Fibroblast of lung (primary cell): ENCODE measurements at regions not wholly inside any gene's neighbourhood (a gene's known extent, or its start where the extent isn't known, plus 50 kb on each side); places are given as distances from the start of the nearest gene placed in this dataset.
A peak's percentile ranks its signal among the peaks of the same experiment; 100 is the strongest.

Experiments used
- DNase-seq, 2 donors: peaks; one replicate each; pipeline versions ENCODE4 v3.0.0 to v3.0.0-alpha.2; 2010; ENCODE audit warnings: low read depth in 2 of 2
- H2AFZ ChIP-seq: 2 replicates; pipeline ENCODE4 v1.5.1; 2012; ENCODE audit warnings: low read length, control low read depth, inconsistent platforms
- H3K27ac ChIP-seq: 2 replicates; pipeline ENCODE4 v1.5.1; 2011; ENCODE audit warnings: low read length, control low read depth; ENCODE audit not compliant: insufficient read depth
- H3K27me3 ChIP-seq: 2 replicates; pipeline ENCODE4 v1.5.1; 2011; ENCODE audit warnings: mild to moderate bottlenecking, low read length; ENCODE audit not compliant: control insufficient read depth, insufficient read depth
- H3K36me3 ChIP-seq: 2 replicates; pipeline ENCODE4 v1.5.1; 2011; ENCODE audit warnings: low read length; ENCODE audit not compliant: control insufficient read depth, insufficient read depth
- H3K4me1 ChIP-seq: 2 replicates; pipeline ENCODE4 v1.5.1; 2011; ENCODE audit warnings: low read length; ENCODE audit not compliant: control insufficient read depth, insufficient read depth; ENCODE audit errors: extremely low read depth
- H3K4me2 ChIP-seq: 2 replicates; pipeline ENCODE4 v1.5.1; 2011; ENCODE audit warnings: low read length, control low read depth; ENCODE audit not compliant: insufficient read depth; ENCODE audit errors: extremely low read depth
- H3K4me3 ChIP-seq, 4 experiments: fragments of 200-600 bp in 1 of 4; sonication (generic) in 1 of 4; replicated peaks in 1 of 4; 2 replicates each; pipeline ENCODE4 v1.5.1; 2011 to 2016; ENCODE audit warnings: low read length in 4 of 4, low read depth in 3 of 4, mild to moderate bottlenecking in 3 of 4, control low read depth in 2 of 4, inconsistent platforms in 1 of 4, mixed read lengths in 1 of 4; ENCODE audit not compliant: insufficient read depth in 1 of 4; ENCODE audit errors: control extremely low read depth in 1 of 4
- H3K79me2 ChIP-seq: 2 replicates; pipeline ENCODE4 v1.5.1; 2012; ENCODE audit warnings: mild to moderate bottlenecking, low read length, inconsistent platforms; ENCODE audit not compliant: control insufficient read depth, insufficient read depth
- H3K9ac ChIP-seq: 2 replicates; pipeline ENCODE4 v1.5.1; 2011; ENCODE audit warnings: mild to moderate bottlenecking, low read length, control low read depth; ENCODE audit not compliant: insufficient read depth
- H3K9me3 ChIP-seq: 2 replicates; pipeline ENCODE4 v1.5.1; 2012; ENCODE audit warnings: low read depth, low read length; ENCODE audit not compliant: control insufficient read depth, insufficient read depth
- H4K20me1 ChIP-seq: 2 replicates; pipeline ENCODE4 v1.5.1; 2011; ENCODE audit warnings: low read length; ENCODE audit not compliant: control insufficient read depth, insufficient read depth; ENCODE audit errors: extremely low read depth
- CTCF ChIP-seq, 2 donors: IDR thresholded peaks in 1 of 2; conservative IDR thresholded peaks in 1 of 2; 1 replicate in 1 of 2; 2 replicates in 1 of 2; pipeline ENCODE4 v1.5.1; 2011 to 2012; ENCODE audit warnings: low read length in 2 of 2, control low read depth in 1 of 2, inconsistent platforms in 1 of 2, low read depth in 1 of 2, mild to moderate bottlenecking in 1 of 2
- EZH2 ChIP-seq: IDR thresholded peaks from 2 replicates; pipeline ENCODE4 v1.5.1; 2012; ENCODE audit warnings: low read length, control low read depth, mild to moderate bottlenecking; ENCODE audit errors: missing control alignments

GRCh38 chr20:11376998-11377397 lies 540.7 kb upstream of the BTBD3 start:
- no peak overlapping the region for H3K4me3 ChIP-seq
- peak; percentile 19 to 99 for DNase-seq
- H4K20me1 ChIP-seq: no peaks in the 10 kb centered on the region
- no peaks in the 10 kb centered on the region for H3K27me3 ChIP-seq
- no peak overlapping the region for H3K9ac ChIP-seq
- TF ChIP-seq CTCF (conservative IDR thresholded peaks at IDR 0.05 in 1 of 2, IDR thresholded peaks at IDR 0.05 in 1 of 2; ENCODE audit: low read depth in 1 of 2, low read length in 2 of 2) (no peak), EZH2 (no peak)
- no peaks in the 10 kb centered on the region for H3K4me1 ChIP-seq
- H3K4me2 ChIP-seq: no peak overlapping the region
- H2AFZ ChIP-seq: no peak overlapping the region
- H3K36me3 ChIP-seq: no peaks in the 10 kb centered on the region
- no peak overlapping the region for H3K27ac ChIP-seq
- no peaks in the 10 kb centered on the region for H3K9me3 ChIP-seq
- H3K79me2 ChIP-seq: no peaks in the 10 kb centered on the region

- Histone ChIP-seq H3K9ac (no peak overlapping the region), H4K20me1 (no peaks in the 10 kb centered on the region), H3K9me3 (no peaks in the 10 kb centered on the region), H3K4me3 (no peak overlapping the region), H3K36me3 (no peaks in the 10 kb centered on the region), H3K27ac (no peak overlapping the region), H2AFZ (no peak overlapping the region), H3K27me3 (no peaks in the 10 kb centered on the region), H3K4me1 (no peaks in the 10 kb centered on the region), H3K79me2 (no peaks in the 10 kb centered on the region), H3K4me2 (no peak overlapping the region)
- DNase-seq: no peak
- TF ChIP-seq CTCF (conservative IDR thresholded peaks at IDR 0.05 in 1 of 2, IDR thresholded peaks at IDR 0.05 in 1 of 2; ENCODE audit: low read depth in 1 of 2, low read length in 2 of 2): no peak
- TF ChIP-seq EZH2: no peak
These were observed 539.9 kb upstream of the BTBD3 start for GRCh38 chr20:11377761-11378160.

- no peak for TF ChIP-seq EZH2
- no peak for TF ChIP-seq CTCF (conservative IDR thresholded peaks at IDR 0.05 in 1 of 2, IDR thresholded peaks at IDR 0.05 in 1 of 2; ENCODE audit: low read depth in 1 of 2, low read length in 2 of 2)
- H3K9me3 ChIP-seq: no peaks in the 10 kb centered on the region
These were observed 539.4 kb upstream of the BTBD3 start for GRCh38 chr20:11378252-11378651.

More at GRCh38 chr20:11378252-11378651, 539.4 kb upstream of the BTBD3 start:
- no peak overlapping the region for H2AFZ ChIP-seq
- no peak overlapping the region for H3K9ac ChIP-seq
- H3K4me2 ChIP-seq: no peak overlapping the region
- DNase-seq: no peak
- H3K4me1 ChIP-seq: no peaks in the 10 kb centered on the region
- H3K27ac ChIP-seq: no peak overlapping the region
- no peaks in the 10 kb centered on the region for H3K27me3 ChIP-seq
- no peaks in the 10 kb centered on the region for H4K20me1 ChIP-seq
- no peak overlapping the region for H3K4me3 ChIP-seq
- no peaks in the 10 kb centered on the region for H3K36me3 ChIP-seq
- no peaks in the 10 kb centered on the region for H3K79me2 ChIP-seq
